Pancreas (tissue), 10 donors: ENCODE measurements at regions not wholly inside any gene's neighbourhood (a gene's known extent, or its start where the extent isn't known, plus 50 kb on each side); places are given as distances from the start of the nearest gene placed in this dataset.

Experiments
- ATAC-seq, 4 donors: fragments of 200-7000 bp; cut with Tn5 transposase; one replicate each; pipeline versions ENCODE4 v1.8.0 to v1.9.1; 2020; ENCODE audit warnings: mild to moderate bottlenecking in 4 of 4, moderate library complexity in 4 of 4
- DNase-seq, 6 donors: peaks; one replicate each; pipeline ENCODE4 v3.0.0-alpha.2; 2020
- FAIRE-seq: peaks from 2 replicates; lab custom pipeline; 2012; peaks lifted over from hg19 to GRCh38; lab: Jason Lieb, UNC
- H3K27ac ChIP-seq, 4 donors: fragments of 200-600 bp; sonication (generic); 1 replicate in 3 of 4; 2 replicates in 1 of 4; pipeline versions ENCODE4 v1.5.0 to v1.8.0; 2020
- H3K27me3 ChIP-seq, 4 donors: fragments of 200-600 bp; one replicate each; pipeline ENCODE4 v1.8.0; 2021
- H3K36me3 ChIP-seq, 3 donors: fragments of 200-600 bp; sonication (generic) in 1 of 3; one replicate each; pipeline versions ENCODE4 v1.5.0 to v1.8.0; 2020 to 2021
- H3K4me1 ChIP-seq, 3 donors: fragments of 200-600 bp; one replicate each; pipeline ENCODE4 v1.8.0; 2021
- H3K4me3 ChIP-seq, 4 donors: fragments of 200-600 bp; sonication (generic) in 2 of 4; one replicate each; pipeline versions ENCODE4 v1.5.0 to v1.8.0; 2020 to 2021
- H3K9me3 ChIP-seq, 4 donors: fragments of 200-600 bp; one replicate each; pipeline ENCODE4 v1.8.0; 2021
- CTCF ChIP-seq, 4 donors: fragments of 200-600 bp; sonication (generic) in 3 of 4; IDR thresholded peaks; one replicate each; pipeline versions ENCODE4 v1.5.0 to v1.8.0; 2021; ENCODE audit warnings: antibody characterized with exemption in 4 of 4
- WGBS, 2 donors: extraction: QIAGEN DNeasy Blood & Tissue Kit; methylation state at CpG; one replicate each; pipeline ENCODE4 v1.1.7; 2013; 5-methylcytosine and 5-hydroxymethylcytosine counted together
- intact Hi-C, 3 donors: fragments of 100-400 bp; cut with DNase I; formaldehyde crosslinking; loops; one replicate each; pipeline versions ENCODE4 v1.11.1 to v1.14.2; 2022
- donor health status: healthy with polysubstance abuse.
- donor health status: DM: no; HTN: no; CAD: no; lungs with moderate emphysema.
- donor health status: DM: no; HTN: no; CAD: no.
- donor health status: control.
- donor health status: control.
- donor health status: Bipolar disorder and iron deficiency.
- donor health status: DM: yes; HTN: yes; CAD: no.
- donor health status: DM: no; HTN: no; CAD: no.
- donor health status: DM: no; HTN: no; CAD: no.
- donor health status: DM: yes; HTN: yes; CAD: no.

- intact Hi-C loops = no loop called here
- Histone ChIP-seq H3K27ac (no peak overlapping the region), H3K27me3 (no peaks in the 10 kb centered on the region), H3K4me1 (no peaks in the 10 kb centered on the region), H3K36me3 (no peaks in the 10 kb centered on the region), H3K4me3 (no peak overlapping the region), H3K9me3 (no peaks in the 10 kb centered on the region)
- 72 to 83% methylated on average over 12 of the region's 12 CpGs for WGBS, 2 donors
- DNase-seq (no peak), ATAC-seq (no peak), FAIRE-seq (no peak)
- TF ChIP-seq CTCF (IDR thresholded peaks at IDR 0.05) = no peak
Measured at GRCh38 chr1:5776035-5776550, 216.1 kb downstream of the NPHP4 start.

- no peak overlapping the region for H3K4me3 ChIP-seq
- no peak for TF ChIP-seq CTCF (IDR thresholded peaks at IDR 0.05)
- no peak for ATAC-seq
- no peak for DNase-seq
- no peaks in the 10 kb centered on the region for H3K9me3 ChIP-seq
- H3K27me3 ChIP-seq = no peaks in the 10 kb centered on the region
- WGBS, 2 donors = 77 to 78% methylated on average over 6 of the region's 6 CpGs
- H3K36me3 ChIP-seq = no peaks in the 10 kb centered on the region
- H3K27ac ChIP-seq = no peak overlapping the region
- no peak for FAIRE-seq
- intact Hi-C loops = no loop called here
- no peaks in the 10 kb centered on the region for H3K4me1 ChIP-seq
Measured at GRCh38 chr1:5774019-5774418, 218.2 kb downstream of the NPHP4 start.

GRCh38 chr1:5771788-5772187 lies 220.4 kb downstream of the NPHP4 start:
- H3K27ac ChIP-seq = no peak overlapping the region
- ATAC-seq = no peak
- TF ChIP-seq CTCF (IDR thresholded peaks at IDR 0.05) = no peak
- no peaks in the 10 kb centered on the region for H3K4me1 ChIP-seq
- 68 to 70% methylated on average over 2 of the region's 2 CpGs for WGBS, 2 donors
- H3K36me3 ChIP-seq = no peaks in the 10 kb centered on the region
- DNase-seq = no peak
- no peak overlapping the region for H3K4me3 ChIP-seq
- no peaks in the 10 kb centered on the region for H3K9me3 ChIP-seq
- intact Hi-C loops = no loop called here
- no peaks in the 10 kb centered on the region for H3K27me3 ChIP-seq
- FAIRE-seq = no peak

DNA sequence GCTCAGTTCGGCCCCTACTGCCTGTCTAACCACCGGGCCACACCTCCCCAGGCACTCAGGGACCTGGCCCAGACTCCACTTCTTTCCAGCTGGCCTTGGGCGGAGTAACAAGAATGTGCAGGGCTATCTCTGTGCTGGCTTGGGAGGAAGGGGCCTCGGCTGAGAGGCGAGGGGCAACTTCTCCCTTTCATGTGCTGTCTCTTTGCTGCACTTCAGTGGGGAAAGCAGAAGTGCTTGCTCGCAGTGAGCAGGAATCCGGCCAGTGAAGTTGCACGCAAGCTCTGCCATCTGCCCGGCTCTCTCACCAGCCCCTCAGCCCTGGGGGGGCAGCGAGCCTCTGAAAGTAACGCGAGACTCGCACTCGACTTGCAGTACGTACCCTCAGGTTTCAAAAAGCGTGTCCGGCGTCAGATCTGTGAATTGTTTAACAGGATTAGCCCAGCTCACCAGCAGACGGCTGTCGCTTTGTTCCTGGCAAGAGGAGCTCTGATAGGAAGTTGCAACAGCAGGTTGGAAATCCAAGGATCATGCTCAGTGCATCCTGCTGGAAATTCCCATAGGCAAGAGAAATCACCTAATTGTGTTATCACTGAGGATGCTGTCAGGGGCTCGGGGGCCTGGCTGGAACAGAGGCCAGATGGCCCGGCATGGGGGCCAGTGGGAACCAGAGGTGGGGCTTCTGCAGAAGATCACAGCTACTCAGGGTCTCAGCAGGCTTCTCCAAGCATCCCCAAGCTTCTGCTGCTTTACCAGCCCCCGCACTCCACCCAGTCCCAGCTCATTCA lies 221.1 kb downstream of the NPHP4 start:
- Histone ChIP-seq H3K4me3 (no peak overlapping the region), H3K27ac (no peak overlapping the region), H3K4me1 (no peaks in the 10 kb centered on the region), H3K36me3 (no peaks in the 10 kb centered on the region), H3K27me3 (no peaks in the 10 kb centered on the region), H3K9me3 (no peaks in the 10 kb centered on the region)
- peak in 3 of 4 donors; percentile 18 to 37 (median 26) for ATAC-seq
- WGBS, 2 donors = 13 to 19% methylated on average over 23 of the region's 23 CpGs
- no peak for FAIRE-seq
- DNase-seq = peak in 1 of 6 donors; percentile 56
- no peak for TF ChIP-seq CTCF (IDR thresholded peaks at IDR 0.05)
- intact Hi-C loops = no loop called here

DNA sequence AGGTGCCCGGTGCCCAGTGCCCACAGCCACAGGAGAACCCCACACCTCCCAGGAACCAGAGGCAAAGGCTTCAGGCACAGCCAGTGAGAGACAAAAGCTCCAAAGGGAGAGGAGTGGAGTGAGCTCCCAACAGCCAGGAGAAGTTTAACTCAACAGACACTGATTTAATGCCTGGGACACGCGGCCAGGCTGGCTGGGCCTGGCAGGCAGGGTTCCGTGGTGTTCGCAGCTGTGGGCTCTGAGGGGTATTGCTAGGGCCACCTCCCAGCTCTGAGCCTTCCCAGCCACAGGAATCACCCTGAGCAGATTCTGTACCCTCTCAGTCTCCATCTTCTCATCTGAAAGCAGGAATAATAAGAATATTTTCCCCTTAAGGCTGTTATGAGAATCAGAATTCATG lies 222.5 kb downstream of the NPHP4 start:
- Histone ChIP-seq H3K36me3 (no peaks in the 10 kb centered on the region), H3K27me3 (no peaks in the 10 kb centered on the region), H3K9me3 (no peaks in the 10 kb centered on the region), H3K4me3 (no peak overlapping the region), H3K27ac (no peak overlapping the region), H3K4me1 (no peaks in the 10 kb centered on the region)
- 74 to 87% methylated on average over 5 of the region's 5 CpGs for WGBS, 2 donors
- no peak for FAIRE-seq
- intact Hi-C loops = no loop called here
- peak in 1 of 6 donors; percentile 32 for DNase-seq
- TF ChIP-seq CTCF (IDR thresholded peaks at IDR 0.05) = no peak
- ATAC-seq = no peak
